Middle frontal gyrus (tissue), 1 donor: ENCODE measurements at regions not wholly inside any gene's neighbourhood (a gene's known extent, or its start where the extent isn't known, plus 50 kb on each side); places are given as distances from the start of the nearest gene placed in this dataset.

Experiments
- DNase-seq: peaks from one replicate; pipeline ENCODE4 v3.0.0-alpha.2; 2015; ENCODE audit warnings: low spot score; ENCODE audit errors: extremely low spot score

GRCh38 chr6:168228676-168229367 is 90.8 kb downstream of the DACT2 start:
- DNase-seq: no peak

DNA sequence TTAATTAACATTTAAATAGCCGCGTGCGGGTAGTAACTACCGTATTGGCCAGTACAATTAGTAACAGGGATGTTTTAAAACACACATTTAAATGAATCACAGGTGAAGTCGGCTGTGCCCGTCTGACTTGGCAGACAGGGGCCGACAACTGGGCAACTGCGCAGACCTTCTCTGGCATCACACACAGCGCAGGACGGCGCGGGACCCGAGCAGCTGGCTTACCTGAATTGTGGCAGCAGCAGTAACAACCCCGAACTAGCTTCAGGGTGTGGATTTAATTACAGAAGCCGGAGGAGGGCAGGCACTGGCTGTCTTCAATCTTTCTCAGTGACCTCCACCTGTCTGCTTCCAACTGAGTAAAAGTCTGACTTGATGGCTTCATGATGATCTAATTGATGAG is 91.7 kb downstream of the DACT2 start:
- DNase-seq: no peak

DNA sequence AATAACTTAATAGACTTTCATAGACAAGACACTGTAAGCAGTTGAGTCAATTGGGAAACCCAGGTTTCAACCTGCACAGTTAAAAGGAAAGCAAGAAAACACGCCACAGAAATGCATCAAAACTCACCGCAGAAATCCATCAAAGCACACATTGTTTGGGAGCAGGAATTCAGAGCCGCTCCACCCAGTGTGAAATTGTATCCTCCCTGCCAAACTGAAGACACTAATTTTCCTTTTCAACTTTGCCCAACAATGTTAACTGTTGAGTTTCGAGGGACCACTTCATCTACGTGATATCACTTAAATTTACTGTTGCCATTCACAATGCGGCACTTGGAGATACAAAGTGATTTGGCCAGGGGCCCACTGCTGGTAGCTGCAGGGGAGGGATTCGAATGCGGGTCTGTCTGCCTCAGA is 92.7 kb downstream of the DACT2 start:
- no peak for DNase-seq

DNA sequence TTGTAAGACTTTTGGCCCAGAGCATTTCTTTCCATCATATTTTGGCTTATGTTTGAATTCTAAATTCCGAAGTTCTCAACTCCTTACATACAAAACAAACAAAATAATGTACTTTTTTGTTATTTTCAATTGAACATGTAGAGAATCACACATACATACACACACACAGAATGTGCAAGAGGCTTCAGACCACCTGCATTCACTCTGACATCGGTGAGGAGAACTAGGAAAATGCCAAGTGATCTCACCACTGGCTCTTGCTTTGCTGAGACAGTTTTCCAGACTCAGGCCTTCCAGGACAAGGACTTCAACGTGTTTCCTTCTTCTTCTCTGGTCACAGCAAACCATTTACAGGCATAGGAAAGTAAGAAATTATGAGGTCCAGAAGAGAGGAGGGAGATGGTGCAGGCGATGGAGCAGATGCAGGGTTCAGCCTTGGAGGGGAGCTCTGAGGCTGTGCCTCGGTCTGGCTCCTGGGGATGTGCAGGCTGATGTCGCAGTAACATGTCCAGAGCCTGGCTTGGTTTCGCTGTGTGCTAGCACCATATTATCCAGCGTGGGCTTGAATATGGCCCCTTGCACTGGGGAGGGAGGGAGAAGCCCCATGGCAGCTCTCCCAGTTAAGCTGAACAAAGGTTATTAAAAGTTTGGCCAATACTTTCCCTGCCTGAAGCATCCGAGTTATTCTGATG is 93.4 kb downstream of the DACT2 start:
- DNase-seq: no peak

DNA sequence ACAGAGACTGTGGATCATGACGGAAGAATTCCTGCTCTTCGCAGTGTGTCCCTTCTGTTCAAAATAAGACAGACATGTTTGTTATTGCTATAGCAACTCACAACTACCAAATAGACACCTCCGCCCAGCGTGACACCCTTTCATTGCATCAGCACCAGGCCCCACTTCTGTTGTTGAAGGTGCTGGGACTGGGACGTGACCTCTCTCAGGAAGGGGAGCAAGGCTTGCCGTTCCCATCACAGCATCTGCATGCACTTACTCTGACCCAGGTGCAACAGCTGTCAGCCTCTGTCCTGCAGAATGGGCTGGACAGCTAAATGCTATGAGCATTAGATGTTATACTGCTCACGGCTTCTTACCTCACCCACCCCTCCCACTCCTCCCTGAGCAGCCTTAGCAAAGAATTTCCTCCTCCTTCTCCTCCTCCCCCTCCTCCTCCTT is 94.1 kb downstream of the DACT2 start:
- no peak for DNase-seq

DNA sequence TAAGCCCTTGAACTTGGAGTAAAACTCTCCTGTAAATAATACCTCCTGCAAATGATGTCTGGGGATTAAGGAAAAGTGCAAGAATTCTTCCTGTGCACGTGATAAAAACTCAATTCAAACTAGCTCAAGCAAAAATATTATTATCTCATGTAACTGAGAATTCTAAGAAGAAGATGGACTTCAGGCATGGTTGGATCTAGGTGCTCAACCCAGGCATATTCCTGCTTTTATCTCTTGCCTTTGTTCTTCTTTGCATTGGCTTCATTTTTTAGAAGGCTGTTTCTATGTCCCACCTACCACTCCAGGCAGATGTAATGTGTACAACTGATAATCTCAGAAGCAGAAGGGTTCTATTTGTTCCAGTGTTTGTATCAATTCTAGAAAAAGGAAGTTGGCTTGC is 95.8 kb downstream of the DACT2 start:
- no peak for DNase-seq

GRCh38 chr6:168223150-168223549 is 96.4 kb downstream of the DACT2 start:
- DNase-seq: no peak

GRCh38 chr6:168222115-168223043 is 97.2 kb downstream of the DACT2 start:
- no peak for DNase-seq

- no peak for DNase-seq
These were observed 98.0 kb downstream of the DACT2 start for GRCh38 chr6:168221497-168222079.

GRCh38 chr6:168221000-168221399 is 98.6 kb downstream of the DACT2 start:
- DNase-seq: no peak

- DNase-seq: no peak
These were observed 99.8 kb downstream of the DACT2 start for GRCh38 chr6:168219804-168220203.

GRCh38 chr6:168218785-168219566 is 100.6 kb downstream of the DACT2 start:
- DNase-seq: no peak

DNA sequence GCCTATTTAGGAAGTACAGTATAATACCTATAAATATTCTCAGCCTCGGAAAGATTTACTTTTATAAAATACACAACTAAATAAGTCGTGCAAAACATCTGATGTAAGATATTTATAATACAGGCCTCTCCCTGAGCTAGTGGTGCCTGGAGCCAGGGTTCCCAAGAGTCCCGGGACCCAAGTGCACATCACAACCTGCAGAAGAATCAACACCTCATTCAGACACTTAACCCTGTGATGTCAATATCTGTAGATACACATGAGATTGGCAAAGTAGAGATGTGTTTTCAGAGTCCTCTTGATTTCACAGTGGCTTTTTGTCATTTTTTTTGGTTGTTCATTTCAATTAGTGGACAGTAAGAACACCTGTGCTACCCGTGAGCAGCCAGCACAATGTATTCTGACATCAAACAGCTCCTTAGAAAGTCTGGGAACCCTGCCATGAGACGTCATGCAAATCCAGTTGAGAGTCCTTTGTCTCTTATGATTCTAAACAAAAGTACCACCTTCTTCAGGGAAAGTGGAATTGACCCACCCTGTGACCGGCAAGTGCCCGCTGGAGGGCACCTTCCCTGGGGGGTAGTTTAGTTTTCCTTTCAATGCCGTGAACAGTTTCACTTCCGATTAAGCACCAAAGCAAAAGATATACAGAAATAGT is 101.6 kb downstream of the DACT2 start:
- no peak for DNase-seq

DNA sequence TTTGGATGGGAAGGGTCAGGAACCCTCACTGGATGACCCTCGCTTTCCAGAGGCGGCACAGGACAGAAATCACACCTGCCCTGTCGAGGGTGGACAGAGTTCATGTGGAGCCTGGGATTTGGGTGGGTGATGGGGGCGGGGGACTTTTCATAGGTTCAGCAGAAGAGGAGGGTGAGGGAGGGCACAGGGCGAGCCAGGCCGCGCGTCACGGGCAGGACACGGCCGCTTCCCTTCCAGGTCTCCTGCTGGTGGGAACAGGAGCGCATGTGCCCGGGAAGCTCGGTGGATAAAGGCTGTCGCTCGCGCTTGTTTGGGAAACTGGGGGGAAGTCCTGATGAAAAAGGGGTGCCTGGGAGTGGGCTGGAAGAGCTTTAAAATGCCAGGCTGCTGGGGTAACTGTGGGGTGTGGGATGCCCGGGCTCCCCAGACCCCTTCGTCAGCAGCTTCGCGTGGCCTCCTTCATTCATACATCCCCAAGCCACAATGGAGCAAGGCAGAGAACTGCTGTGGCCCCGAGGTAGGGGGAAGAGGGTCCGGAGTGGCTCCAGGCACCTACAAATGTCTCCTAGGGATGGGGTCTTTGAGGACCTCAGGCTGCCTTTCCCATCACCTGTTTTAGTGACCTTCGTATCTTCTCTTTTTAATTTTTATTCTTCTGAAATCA is 102.2 kb downstream of the DACT2 start:
- DNase-seq: no peak

- DNase-seq: no peak
These were observed 102.8 kb downstream of the DACT2 start for GRCh38 chr6:168216751-168217191.

DNA sequence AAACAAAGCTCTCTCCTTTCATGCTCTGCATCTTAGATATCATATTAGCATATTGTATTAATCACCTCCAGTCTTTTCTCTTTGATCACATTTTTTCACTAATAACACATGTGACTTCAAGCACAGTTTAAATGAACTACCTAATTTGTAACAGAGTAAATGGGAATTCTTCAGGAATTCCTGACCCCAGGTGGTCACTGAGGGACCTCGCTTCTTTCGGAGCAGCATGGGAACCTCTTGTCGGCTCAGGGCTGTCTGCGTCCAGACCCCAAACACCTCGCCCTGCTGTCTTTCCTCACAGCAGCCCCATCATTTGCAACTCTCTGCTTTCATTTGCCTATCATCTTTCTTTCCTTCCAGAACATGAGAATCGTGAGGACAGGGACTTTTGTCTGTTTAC is 103.5 kb downstream of the DACT2 start:
- no peak for DNase-seq

- no peak for DNase-seq
These were observed 104.3 kb downstream of the DACT2 start for GRCh38 chr6:168215121-168215808.

DNA sequence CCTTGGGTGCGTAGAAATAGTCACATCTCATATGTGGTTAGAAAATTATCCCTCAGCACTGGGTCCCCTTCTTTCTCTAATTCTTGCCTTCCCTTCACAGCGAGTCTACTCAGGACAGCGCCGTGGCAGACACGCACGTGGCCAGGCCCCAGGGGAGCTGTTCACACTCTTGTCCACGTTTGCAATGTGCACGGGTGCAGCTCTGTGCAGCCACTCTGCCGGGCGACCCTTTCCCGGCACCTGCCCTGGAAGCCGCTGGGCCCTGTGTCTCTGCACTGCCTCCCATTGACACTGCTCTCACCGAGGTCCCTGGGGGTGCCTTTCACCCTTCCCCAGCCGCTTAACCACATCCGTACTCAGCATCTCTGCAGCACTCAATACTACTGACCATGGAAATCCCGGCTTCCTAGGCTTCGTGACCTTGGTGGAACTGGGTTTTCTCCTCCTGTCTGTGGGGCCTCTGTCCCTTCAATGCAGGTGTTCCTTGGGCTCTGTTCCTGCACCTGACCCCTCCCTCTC is 104.9 kb downstream of the DACT2 start:
- DNase-seq: no peak

DNA sequence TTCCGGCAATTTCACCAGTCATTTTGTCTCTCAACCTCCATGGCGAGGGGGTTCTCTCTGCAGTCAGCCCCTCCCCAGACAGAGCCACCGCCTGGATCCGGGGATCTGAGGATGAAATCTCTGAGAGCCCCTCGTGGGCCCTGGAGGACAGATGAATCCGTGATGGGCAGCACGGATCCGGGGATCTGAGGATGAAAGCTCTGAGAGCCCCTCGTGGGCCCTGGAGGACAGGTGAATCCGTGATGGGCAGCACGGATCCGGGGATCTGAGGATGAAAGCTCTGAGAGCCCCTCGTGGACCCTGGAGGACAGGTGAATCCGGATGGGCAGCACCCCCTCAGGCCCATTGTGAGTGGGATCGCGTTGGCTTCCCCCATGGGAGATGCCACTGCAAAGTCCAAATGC is 106.5 kb downstream of the DACT2 start:
- no peak for DNase-seq
